Muscle of leg (tissue), 3 donors: ENCODE measurements at regions not wholly inside any gene's neighbourhood (a gene's known extent, or its start where the extent isn't known, plus 50 kb on each side); places are given as distances from the start of the nearest gene placed in this dataset.

ENCODE experiments used
- DNase-seq: peaks from one replicate; pipeline ENCODE4 v3.0.0; 2013
- H3K27ac ChIP-seq: one replicate; pipeline ENCODE4 v1.5.1; 2013; ENCODE audit warnings: mild to moderate bottlenecking, low read length, control low read depth
- H3K27me3 ChIP-seq: one replicate; pipeline ENCODE4 v1.6.1; 2013; ENCODE audit warnings: low read length; ENCODE audit not compliant: control insufficient read depth, insufficient read depth
- H3K36me3 ChIP-seq: one replicate; pipeline ENCODE4 v1.6.1; 2013; ENCODE audit warnings: low read length; ENCODE audit not compliant: control insufficient read depth, insufficient read depth
- H3K4me1 ChIP-seq: one replicate; pipeline ENCODE4 v1.6.1; 2013; ENCODE audit warnings: low read length; ENCODE audit not compliant: control insufficient read depth, insufficient read depth
- H3K4me3 ChIP-seq: one replicate; pipeline ENCODE4 v1.5.1; 2013; ENCODE audit warnings: low read length, control low read depth
- H3K9me3 ChIP-seq: replicated peaks from 2 replicates; pipeline ENCODE4 v1.6.1; 2013; ENCODE audit warnings: low read depth, low read length; ENCODE audit not compliant: control insufficient read depth
- WGBS: methylation state at CpG from one replicate; pipeline ENCODE4 v1.1.5; 2013; ENCODE audit warnings: missing lambda C conversion rate; ENCODE audit not compliant: insufficient coverage; 5-methylcytosine and 5-hydroxymethylcytosine counted together

DNA sequence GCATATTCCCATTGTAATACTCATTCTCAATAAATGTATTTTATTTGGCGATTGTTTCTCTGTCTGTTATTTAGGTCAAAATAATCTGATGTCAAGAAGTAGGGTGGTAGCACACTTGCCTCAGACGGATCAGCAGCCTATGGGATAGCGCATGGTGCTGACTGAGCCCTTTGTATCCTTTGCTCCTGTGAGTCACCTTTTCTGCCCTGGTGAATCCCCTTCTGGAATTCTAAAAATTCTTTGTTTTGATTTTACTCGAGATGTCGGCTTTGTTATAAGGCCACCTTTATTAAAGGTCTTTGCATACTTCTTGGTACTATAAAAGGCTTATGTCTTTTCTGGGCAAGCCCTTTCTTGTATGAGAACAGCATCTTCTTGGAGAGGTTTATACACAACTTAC, 1187.8 kb downstream of the CDH9 start:
- H3K9me3 ChIP-seq, result no peaks in the 10 kb centered on the region
- WGBS, result 79% methylated on average over 2 of the region's 5 CpGs
- H3K4me3 ChIP-seq, result no peak overlapping the region
- H3K4me1 ChIP-seq, result no peaks in the 10 kb centered on the region
- DNase-seq, result no peak
- no peak overlapping the region for H3K27ac ChIP-seq
- H3K36me3 ChIP-seq, result no peaks in the 10 kb centered on the region
- H3K27me3 ChIP-seq, result no peaks in the 10 kb centered on the region

- WGBS, result no CpG with 5 or more reads among the region's 2 CpGs
- no peak for DNase-seq
- peaks cover 2% of the 10 kb centered on the region for H3K9me3 ChIP-seq
Measured at GRCh38 chr5:25849270-25849669, 1189.1 kb downstream of the CDH9 start.

DNA sequence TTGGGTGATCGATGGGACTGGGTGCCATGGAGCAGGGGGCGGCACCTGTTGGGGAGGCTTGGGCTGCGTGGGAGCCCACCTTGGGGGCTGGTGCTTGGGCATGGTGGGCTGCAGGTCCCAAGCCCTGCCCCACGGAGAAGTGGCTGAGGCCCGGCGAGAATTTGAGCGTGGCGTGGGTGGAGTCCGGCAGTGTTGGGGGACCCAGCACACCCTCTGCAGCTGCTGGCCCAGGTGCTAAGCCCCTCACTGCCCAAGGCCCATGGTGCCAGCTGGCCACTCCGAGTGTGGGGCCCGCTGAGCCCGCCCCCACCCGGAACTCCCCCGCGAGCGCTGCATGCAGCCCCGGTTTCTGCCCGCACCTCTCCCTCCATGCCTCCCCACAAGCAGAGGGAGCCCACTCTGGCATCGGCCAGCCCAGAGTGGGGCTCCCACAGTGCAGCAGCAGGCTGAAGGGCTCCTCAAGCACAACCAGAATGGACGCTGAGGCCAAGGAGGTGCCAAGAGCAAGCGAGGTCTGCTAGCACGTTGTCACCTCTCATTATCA, 1178.6 kb upstream of the CDH10 start:
- Histone ChIP-seq H3K36me3 (no peaks in the 10 kb centered on the region), H3K9me3 (peaks cover 9% of the 10 kb centered on the region), H3K4me3 (no peak overlapping the region), H3K4me1 (no peaks in the 10 kb centered on the region), H3K27ac (no peak overlapping the region), H3K27me3 (no peaks in the 10 kb centered on the region)
- DNase-seq, result no peak
- WGBS, result 86% methylated on average over 7 of the region's 22 CpGs

More at GRCh38 chr5:25849270-25849669, 1189.1 kb downstream of the CDH9 start:
- H3K27ac ChIP-seq, result no peak overlapping the region
- H3K4me1 ChIP-seq, result no peaks in the 10 kb centered on the region
- H3K36me3 ChIP-seq, result no peaks in the 10 kb centered on the region
- no peaks in the 10 kb centered on the region for H3K27me3 ChIP-seq
- no peak overlapping the region for H3K4me3 ChIP-seq
